Right lobe of liver (tissue), 6 donors: ENCODE measurements at regions not wholly inside any gene's neighbourhood (a gene's known extent, or its start where the extent isn't known, plus 50 kb on each side); places are given as distances from the start of the nearest gene placed in this dataset.
A peak's percentile ranks its signal among the peaks of the same experiment; 100 is the strongest.

ENCODE experiments used
- ATAC-seq, 4 donors: fragments of 200-7000 bp; cut with Tn5 transposase; one replicate each; pipeline ENCODE4 v1.9.1; 2020; ENCODE audit warnings: mild to moderate bottlenecking in 4 of 4, moderate library complexity in 4 of 4
- DNase-seq, 3 donors: peaks; one replicate each; pipeline ENCODE4 v3.0.0-alpha.2; 2020
- H3K27ac ChIP-seq, 3 donors: fragments of 200-600 bp; one replicate each; pipeline ENCODE4 v1.8.0; 2022
- H3K27me3 ChIP-seq, 2 donors: fragments of 200-600 bp; one replicate each; pipeline ENCODE4 v1.8.0; 2022
- H3K36me3 ChIP-seq, 4 donors: fragments of 200-600 bp; sonication (generic) in 1 of 4; one replicate each; pipeline versions ENCODE4 v1.5.1 to v1.8.0; 2017 to 2022; ENCODE audit warnings: control low read depth in 1 of 4
- H3K4me1 ChIP-seq, 4 donors: fragments of 200-600 bp; sonication (generic) in 1 of 4; one replicate each; pipeline versions ENCODE4 v1.5.1 to v1.8.0; 2017 to 2022; ENCODE audit warnings: control low read depth in 1 of 4
- H3K4me3 ChIP-seq, 3 donors: fragments of 200-600 bp; one replicate each; pipeline ENCODE4 v1.8.0; 2022
- H3K9me3 ChIP-seq, 4 donors: fragments of 200-600 bp; sonication (generic) in 1 of 4; one replicate each; pipeline versions ENCODE4 v1.5.1 to v1.8.0; 2017 to 2022; ENCODE audit warnings: control low read depth in 1 of 4
- CTCF ChIP-seq, 4 donors: fragments of 200-600 bp in 3 of 4; fragments of 450-650 bp in 1 of 4; IDR thresholded peaks; one replicate each; pipeline versions ENCODE4 v1.5.1 to v1.8.0; 2016 to 2022; ENCODE audit warnings: antibody characterized with exemption in 4 of 4, mild to moderate bottlenecking in 2 of 4
- POLR2A ChIP-seq: fragments of 450-650 bp; IDR thresholded peaks from one replicate; pipeline ENCODE4 v1.6.1; 2017; ENCODE audit warnings: antibody characterized with exemption, mild to moderate bottlenecking
- WGBS: methylation state at CpG from one replicate; pipeline ENCODE4 v1.1.6; 2018; ENCODE audit warnings: low coverage, low lambda C conversion rate; ENCODE audit not compliant: insufficient coverage; ENCODE audit errors: missing lambda C conversion rate; 5-methylcytosine and 5-hydroxymethylcytosine counted together
- intact Hi-C, 2 donors: fragments of 100-400 bp; cut with DNase I; formaldehyde crosslinking; loops; one replicate each; pipeline versions ENCODE4 v1.11.2 to v1.14.1; 2022
- donor health status: DM: no; HTN: yes; CAD: no.
- donor health status: DM: no; HTN: no; CAD: no.
- donor health status: DM: no; HTN: no; CAD: no.
- donor health status: DM: no; HTN: yes; CAD: no.
- donor health status: DM: no; HTN: yes; CAD: no.

GRCh38 chr10:131748831-131749766, 151.7 kb upstream of the PPP2R2D start:
- Histone ChIP-seq H3K27me3 (no peaks in the 10 kb centered on the region), H3K36me3 (no peaks in the 10 kb centered on the region), H3K4me3 (no peak overlapping the region), H3K27ac (no peak overlapping the region), H3K9me3 (no peaks in the 10 kb centered on the region), H3K4me1 (no peaks in the 10 kb centered on the region)
- DNase-seq (peak in 2 of 3 donors; percentile 49 to 57), ATAC-seq (peak; percentile 56 to 93 (median 62))
- TF ChIP-seq POLR2A (no peak), CTCF (IDR thresholded peaks at IDR 0.05) (no peak)
- 52% methylated on average over 15 of the region's 40 CpGs for WGBS
- intact Hi-C loops, result no loop called here

- H3K9me3 ChIP-seq, result no peaks in the 10 kb centered on the region
- no peak overlapping the region for H3K4me3 ChIP-seq
- no peaks in the 10 kb centered on the region for H3K36me3 ChIP-seq
- no peak overlapping the region for H3K27ac ChIP-seq
- ATAC-seq (no peak), DNase-seq (peak in 1 of 3 donors; percentile 32)
- TF ChIP-seq CTCF (IDR thresholded peaks at IDR 0.05) (no peak), POLR2A (no peak)
- H3K27me3 ChIP-seq, result no peaks in the 10 kb centered on the region
- intact Hi-C loops, result no loop called here
- WGBS, result 70% methylated on average over 1 of the region's 8 CpGs
- no peaks in the 10 kb centered on the region for H3K4me1 ChIP-seq
These were observed 151.1 kb upstream of the PPP2R2D start for GRCh38 chr10:131749767-131750142.

GRCh38 chr10:131750171-131750895, 150.5 kb upstream of the PPP2R2D start:
- H3K4me3 ChIP-seq, result no peak overlapping the region
- H3K27me3 ChIP-seq, result no peaks in the 10 kb centered on the region
- H3K9me3 ChIP-seq, result no peaks in the 10 kb centered on the region
- no peak for ATAC-seq
- no peaks in the 10 kb centered on the region for H3K4me1 ChIP-seq
- intact Hi-C loops, result no loop called here
- H3K27ac ChIP-seq, result no peak overlapping the region
- WGBS, result 60% methylated on average over 1 of the region's 22 CpGs
- DNase-seq, result peak in 1 of 3 donors; percentile 36
- no peak for TF ChIP-seq POLR2A
- TF ChIP-seq CTCF (IDR thresholded peaks at IDR 0.05), result no peak
- H3K36me3 ChIP-seq, result no peaks in the 10 kb centered on the region

GRCh38 chr10:131750973-131751826, 149.6 kb upstream of the PPP2R2D start:
- DNase-seq (peak in 1 of 3 donors; percentile 38), ATAC-seq (no peak)
- Histone ChIP-seq H3K4me3 (no peak overlapping the region), H3K9me3 (no peaks in the 10 kb centered on the region), H3K36me3 (no peaks in the 10 kb centered on the region), H3K27me3 (no peaks in the 10 kb centered on the region), H3K4me1 (no peaks in the 10 kb centered on the region), H3K27ac (no peak overlapping the region)
- intact Hi-C loops, result no loop called here
- 56% methylated on average over 3 of the region's 17 CpGs for WGBS
- no peak for TF ChIP-seq CTCF (IDR thresholded peaks at IDR 0.05)
